H9 (cell line): ENCODE measurements at regions not wholly inside any gene's neighbourhood (a gene's known extent, or its start where the extent isn't known, plus 50 kb on each side); places are given as distances from the start of the nearest gene placed in this dataset.

Experiments used
- DNase-seq: peaks from one replicate; pipeline ENCODE4 v3.0.0-alpha.2; 2017
- H2AFZ ChIP-seq: one replicate; pipeline ENCODE4 v1.6.1; 2013; ENCODE audit warnings: mild to moderate bottlenecking, low read length, control low read depth, moderate library complexity
- H2AK5ac ChIP-seq: 2 replicates; pipeline ENCODE4 v1.6.1; 2013; ENCODE audit warnings: low read length, control low read depth, mixed read lengths; ENCODE audit not compliant: insufficient read length
- H2BK120ac ChIP-seq: one replicate; pipeline ENCODE4 v1.6.1; 2013; ENCODE audit warnings: low read depth, mild to moderate bottlenecking, low read length, control low read depth, inconsistent platforms; ENCODE audit not compliant: poor library complexity, severe bottlenecking
- H2BK12ac ChIP-seq: 2 replicates; pipeline ENCODE4 v1.6.1; 2013; ENCODE audit warnings: low read length, control low read depth, mixed read lengths, low read depth; ENCODE audit not compliant: insufficient read length
- H2BK15ac ChIP-seq: 2 replicates; pipeline ENCODE4 v1.6.1; 2013; ENCODE audit warnings: low read depth, low read length, control low read depth
- H2BK20ac ChIP-seq: one replicate; pipeline ENCODE4 v1.6.1; 2013; ENCODE audit warnings: low read depth, mild to moderate bottlenecking, low read length, control low read depth, inconsistent platforms; ENCODE audit not compliant: poor library complexity, severe bottlenecking
- H2BK5ac ChIP-seq: 2 replicates; pipeline ENCODE4 v1.6.1; 2013; ENCODE audit warnings: low read length, control low read depth, mixed read lengths; ENCODE audit not compliant: insufficient read length
- H3K14ac ChIP-seq: 2 replicates; pipeline ENCODE4 v1.6.1; 2013; ENCODE audit warnings: low read length, control low read depth; ENCODE audit not compliant: insufficient read depth
- H3K18ac ChIP-seq: 2 replicates; pipeline ENCODE4 v1.6.1; 2013; ENCODE audit warnings: low read depth, mild to moderate bottlenecking, mixed read lengths, low read length, control low read depth; ENCODE audit not compliant: insufficient read length
- H3K23ac ChIP-seq: 2 replicates; pipeline ENCODE4 v1.6.1; 2013; ENCODE audit warnings: low read length, control low read depth, mixed read lengths, low read depth; ENCODE audit not compliant: insufficient read length
- H3K23me2 ChIP-seq: 2 replicates; pipeline ENCODE4 v1.6.1; 2013; ENCODE audit warnings: low read depth, mild to moderate bottlenecking, mixed read lengths, low read length, control low read depth; ENCODE audit not compliant: insufficient read length, poor library complexity, severe bottlenecking
- H3K27ac ChIP-seq: 2 replicates; pipeline ENCODE4 v1.5.1; 2013; ENCODE audit warnings: low read length, control low read depth, mixed read lengths, low read depth; ENCODE audit not compliant: insufficient read length
- H3K27me3 ChIP-seq: 2 replicates; pipeline ENCODE4 v1.6.1; 2013; ENCODE audit warnings: low read length, control low read depth, inconsistent platforms; ENCODE audit not compliant: insufficient read depth
- H3K4ac ChIP-seq: 2 replicates; pipeline ENCODE4 v1.6.1; 2013; ENCODE audit warnings: low read depth, mild to moderate bottlenecking, control low read depth, inconsistent platforms, low read length, moderate library complexity
- H3K4me1 ChIP-seq: 2 replicates; pipeline ENCODE4 v1.6.1; 2013; ENCODE audit warnings: low read length, control low read depth, inconsistent platforms; ENCODE audit not compliant: insufficient read depth
- H3K4me2 ChIP-seq: 2 replicates; pipeline ENCODE4 v1.6.1; 2013; ENCODE audit warnings: low read length, control low read depth, mixed read lengths; ENCODE audit not compliant: insufficient read length, insufficient read depth
- H3K56ac ChIP-seq: 2 replicates; pipeline ENCODE4 v1.6.1; 2013; ENCODE audit warnings: low read depth, mild to moderate bottlenecking, mixed read lengths, low read length, control low read depth; ENCODE audit not compliant: insufficient read length
- H3K79me1 ChIP-seq: 2 replicates; pipeline ENCODE4 v1.6.1; 2013; ENCODE audit warnings: low read depth, mild to moderate bottlenecking, moderate library complexity, low read length, control low read depth, inconsistent platforms; ENCODE audit not compliant: insufficient read depth, poor library complexity, severe bottlenecking
- H3K79me2 ChIP-seq: 2 replicates; pipeline ENCODE4 v1.6.1; 2013; ENCODE audit warnings: low read length, control low read depth, inconsistent platforms; ENCODE audit not compliant: insufficient read depth
- H3K9ac ChIP-seq: 2 replicates; pipeline ENCODE4 v1.6.1; 2013; ENCODE audit warnings: low read length, control low read depth, mixed read lengths; ENCODE audit not compliant: insufficient read length; ENCODE audit errors: extremely low read depth
- H3K9me3 ChIP-seq: one replicate; pipeline ENCODE4 v1.6.1; 2013; ENCODE audit warnings: low read depth, low read length, inconsistent platforms; ENCODE audit not compliant: control insufficient read depth
- H3T11ph ChIP-seq: one replicate; pipeline ENCODE4 v1.6.1; 2013; ENCODE audit warnings: mild to moderate bottlenecking, low read length, control low read depth, inconsistent platforms
- H4K20me1 ChIP-seq: one replicate; pipeline ENCODE4 v1.6.1; 2013; ENCODE audit not compliant: control insufficient read depth, insufficient read length, insufficient read depth
- H4K5ac ChIP-seq: 2 replicates; pipeline ENCODE4 v1.6.1; 2013; ENCODE audit warnings: low read depth, mild to moderate bottlenecking, mixed read lengths, low read length, control low read depth; ENCODE audit not compliant: insufficient read length
- H4K8ac ChIP-seq: replicated peaks from 2 replicates; pipeline ENCODE4 v1.6.1; 2013; ENCODE audit warnings: low read length, control low read depth, mixed read lengths, low read depth; ENCODE audit not compliant: insufficient read length
- H4K91ac ChIP-seq: 2 replicates; pipeline ENCODE4 v1.6.1; 2013; ENCODE audit warnings: low read depth, mild to moderate bottlenecking, moderate library complexity, mixed read lengths, low read length, control low read depth; ENCODE audit not compliant: insufficient read length
- H3K27ac Mint-ChIP-seq, 3 experiments: 2 replicates in 2 of 3; 3 replicates in 1 of 3; pipeline ENCODE4 v1.8.0; 2020 to 2021; ENCODE audit warnings: mixed read lengths in 3 of 3, mild to moderate bottlenecking in 1 of 3, moderate library complexity in 1 of 3
- H3K27me3 Mint-ChIP-seq: 2 replicates; pipeline ENCODE4 v1.8.0; 2021; ENCODE audit warnings: low read depth, mild to moderate bottlenecking, moderate library complexity, mixed read lengths
- H3K36me3 Mint-ChIP-seq, 3 experiments: 2 replicates in 2 of 3; 3 replicates in 1 of 3; pipeline ENCODE4 v1.8.0; 2020 to 2021; ENCODE audit warnings: low read depth in 3 of 3, mixed read lengths in 3 of 3; ENCODE audit not compliant: insufficient read depth in 1 of 3
- H3K4me1 Mint-ChIP-seq, 2 experiments: 2 replicates each; pipeline ENCODE4 v1.8.0; 2020; ENCODE audit warnings: mixed read lengths in 2 of 2
- H3K4me3 Mint-ChIP-seq, 2 experiments: 2 replicates in 1 of 2; 3 replicates in 1 of 2; pipeline ENCODE4 v1.8.0; 2020 to 2021; ENCODE audit warnings: mild to moderate bottlenecking in 2 of 2, mixed read lengths in 2 of 2, moderate library complexity in 1 of 2
- H3K9me3 Mint-ChIP-seq, 2 experiments: 2 replicates in 1 of 2; 3 replicates in 1 of 2; pipeline ENCODE4 v1.8.0; 2020; ENCODE audit warnings: mild to moderate bottlenecking in 2 of 2, mixed read lengths in 2 of 2, moderate library complexity in 1 of 2
- CTCF ChIP-seq: fragments of 200-600 bp; sonication (generic); conservative IDR thresholded peaks from 3 replicates; pipeline ENCODE4 v1.8.0; 2021; ENCODE audit warnings: antibody characterized with exemption, mild to moderate bottlenecking

- Histone ChIP-seq H4K8ac (no peak overlapping the region), H2BK120ac (no peak overlapping the region), H3K27me3 (no peaks in the 10 kb centered on the region), H2BK20ac (no peak overlapping the region), H2BK15ac (no peak overlapping the region), H3K4me1 (no peaks in the 10 kb centered on the region), H3K79me1 (no peaks in the 10 kb centered on the region), H3K4ac (no peak overlapping the region), H3K79me2 (no peaks in the 10 kb centered on the region), H2AK5ac (no peak overlapping the region), H3K23ac (no peak overlapping the region), H3K56ac (no peak overlapping the region), H3K18ac (no peak overlapping the region), H2BK5ac (no peak overlapping the region), H3K9me3 (no peaks in the 10 kb centered on the region), H3K9ac (no peak overlapping the region), H3K4me2 (no peak overlapping the region), H4K91ac (no peak overlapping the region), H3K27ac (no peak overlapping the region), H2AFZ (no peak overlapping the region), H3K23me2 (no peaks in the 10 kb centered on the region), H3K14ac (no peak overlapping the region), H4K20me1 (no peaks in the 10 kb centered on the region), H3T11ph (no peak overlapping the region), H2BK12ac (no peak overlapping the region), H4K5ac (no peak overlapping the region)
- Mint-ChIP-seq H3K27ac (no peak overlapping the region), H3K4me3 (no peak overlapping the region), H3K27me3 (peaks cover 4% of the 10 kb centered on the region), H3K36me3 (peaks cover 0 to 5% (median 0%) of the 10 kb centered on the region in 3 experiments; a peak in 2 of 7 replicates), H3K4me1 (no peaks in the 10 kb centered on the region), H3K9me3 (peaks cover 2 to 10% of the 10 kb centered on the region in 2 experiments; a peak in 4 of 5 replicates)
- DNase-seq = no peak
- TF ChIP-seq CTCF = no peak
Observed at GRCh38 chr16:17011712-17012111, 459.0 kb downstream of the XYLT1 start.
